IMR-90 (cell line): ENCODE measurements at regions not wholly inside any gene's neighbourhood (a gene's known extent, or its start where the extent isn't known, plus 50 kb on each side); places are given as distances from the start of the nearest gene placed in this dataset.

Experiments
- ATAC-seq: fragments of 200-7000 bp; cut with Tn5 transposase; 2 replicates; pipeline ENCODE4 v1.9.1; 2020; ENCODE audit warnings: low read depth, mild to moderate bottlenecking, moderate library complexity
- BruUV-seq: library from RNA; stranded (reverse); fragments of 400-500 nt; replicated peaks from 2 replicates; lab custom pipeline; 2021; lab: Mats Ljungman, UMichigan
- CTCF ChIA-PET: fragments of 300-600 bp; formaldehyde crosslinking; extraction: SDS; loops from one replicate; lab custom pipeline; 2021; ENCODE audit warnings: antibody characterized with exemption; lab: Yijun Ruan, JAX
- POLR2A ChIA-PET: fragments of 300-600 bp; sonication (Branson Sonifier 250); formaldehyde crosslinking; loops from one replicate; lab custom pipeline; 2022; ENCODE audit warnings: antibody characterized with exemption; ENCODE audit not compliant: unreplicated experiment; lab: Charles Lee
- DNase-seq: peaks from one replicate; pipeline ENCODE4 v3.0.0; 2013
- H2AFZ ChIP-seq: replicated peaks from 2 replicates; pipeline ENCODE3; 2013; ENCODE audit warnings: low read length, mild to moderate bottlenecking; ENCODE audit not compliant: poor library complexity
- H2AK5ac ChIP-seq: 2 replicates; pipeline ENCODE4 v1.6.1; 2013; ENCODE audit warnings: low read depth, low read length, inconsistent platforms
- H2AK9ac ChIP-seq: replicated peaks from 2 replicates; pipeline ENCODE3; 2013; ENCODE audit warnings: mild to moderate bottlenecking, low read depth, low read length, moderate library complexity; ENCODE audit not compliant: poor library complexity
- H2BK120ac ChIP-seq: 2 replicates; pipeline ENCODE4 v1.6.1; 2013; ENCODE audit warnings: low read depth, low read length, inconsistent platforms
- H2BK15ac ChIP-seq: 3 replicates; pipeline ENCODE4 v1.6.1; 2013; ENCODE audit warnings: low read depth, low read length, inconsistent platforms
- H2BK20ac ChIP-seq: 2 replicates; pipeline ENCODE4 v1.6.1; 2013; ENCODE audit warnings: low read depth, mild to moderate bottlenecking, inconsistent platforms, low read length, moderate library complexity
- H2BK5ac ChIP-seq: 2 replicates; pipeline ENCODE4 v1.6.1; 2013; ENCODE audit warnings: mild to moderate bottlenecking, low read depth, low read length, inconsistent platforms; ENCODE audit not compliant: poor library complexity, severe bottlenecking
- H3K14ac ChIP-seq: replicated peaks from 2 replicates; pipeline ENCODE4 v1.6.1; 2013; ENCODE audit warnings: low read depth, low read length, inconsistent platforms
- H3K18ac ChIP-seq: 2 replicates; pipeline ENCODE4 v1.6.1; 2013; ENCODE audit warnings: low read depth, low read length, control low read depth
- H3K23ac ChIP-seq: 2 replicates; pipeline ENCODE4 v1.6.1; 2013; ENCODE audit warnings: low read depth, low read length, inconsistent platforms
- H3K27ac ChIP-seq: 2 replicates; pipeline ENCODE4 v1.5.1; 2013; ENCODE audit warnings: mild to moderate bottlenecking, control low read depth, low read length; ENCODE audit not compliant: insufficient read depth
- H3K27me3 ChIP-seq: 2 replicates; pipeline ENCODE4 v1.6.1; 2013; ENCODE audit warnings: low read length; ENCODE audit not compliant: control insufficient read depth, insufficient read depth
- H3K36me3 ChIP-seq: 2 replicates; pipeline ENCODE4 v1.6.1; 2013; ENCODE audit warnings: low read length, mixed read lengths; ENCODE audit not compliant: control insufficient read depth, insufficient read depth
- H3K4ac ChIP-seq: 2 replicates; pipeline ENCODE4 v1.6.1; 2013; ENCODE audit warnings: low read depth, low read length, inconsistent platforms
- H3K4me1 ChIP-seq: 2 replicates; pipeline ENCODE4 v1.6.1; 2013; ENCODE audit warnings: low read length, mixed read lengths; ENCODE audit not compliant: control insufficient read depth, insufficient read depth
- H3K4me2 ChIP-seq: 2 replicates; pipeline ENCODE4 v1.6.1; 2013; ENCODE audit warnings: low read depth, mild to moderate bottlenecking, control low read depth, low read length, moderate library complexity
- H3K4me3 ChIP-seq: 2 replicates; pipeline ENCODE4 v1.5.1; 2013; ENCODE audit warnings: low read depth, mild to moderate bottlenecking, control low read depth, low read length, moderate library complexity; ENCODE audit not compliant: insufficient read depth
- H3K56ac ChIP-seq: 2 replicates; pipeline ENCODE4 v1.6.1; 2013; ENCODE audit warnings: low read length, inconsistent platforms; ENCODE audit not compliant: insufficient read depth; ENCODE audit errors: extremely low read depth
- H3K79me1 ChIP-seq, 2 experiments: 2 replicates each; pipeline ENCODE4 v1.6.1; 2013; ENCODE audit warnings: low read length in 2 of 2, inconsistent platforms in 1 of 2, low read depth in 1 of 2
- H3K9ac ChIP-seq: 2 replicates; pipeline ENCODE4 v1.6.1; 2013; ENCODE audit warnings: low read depth, low read length, control low read depth
- H3K9me1 ChIP-seq: 2 replicates; pipeline ENCODE4 v1.6.1; 2013; ENCODE audit warnings: low read length, inconsistent platforms; ENCODE audit not compliant: insufficient read depth
- H3K9me3 ChIP-seq: 2 replicates; pipeline ENCODE4 v1.6.1; 2013; ENCODE audit warnings: low read length; ENCODE audit not compliant: control insufficient read depth, insufficient read depth
- H4K20me1 ChIP-seq: 2 replicates; pipeline ENCODE4 v1.6.1; 2013; ENCODE audit warnings: low read length, inconsistent platforms; ENCODE audit not compliant: insufficient read depth
- H4K5ac ChIP-seq: 2 replicates; pipeline ENCODE4 v1.6.1; 2013; ENCODE audit warnings: mild to moderate bottlenecking, low read depth, low read length, control low read depth
- H4K8ac ChIP-seq, 2 experiments: 2 replicates each; pipeline ENCODE4 v1.6.1; 2013; ENCODE audit warnings: low read depth in 2 of 2, low read length in 2 of 2, control low read depth in 1 of 2, inconsistent platforms in 1 of 2
- H4K91ac ChIP-seq: 2 replicates; pipeline ENCODE4 v1.6.1; 2013; ENCODE audit warnings: low read depth, low read length, inconsistent platforms; ENCODE audit not compliant: insufficient read depth
- BHLHE40 ChIP-seq: fragments of 150-350 bp; IDR thresholded peaks from 2 replicates; pipeline ENCODE4 v1.6.1; 2016; ENCODE audit warnings: mild to moderate bottlenecking, low read depth, low read length
- CEBPB ChIP-seq: IDR thresholded peaks from 2 replicates; pipeline ENCODE4 v1.6.1; 2012; ENCODE audit warnings: low read depth, low read length, improper control_type of control experiment
- CHD1 ChIP-seq: IDR thresholded peaks from 2 replicates; pipeline ENCODE4 v1.6.1; 2012; ENCODE audit warnings: low read depth, low read length, improper control_type of control experiment
- ELK1 ChIP-seq: fragments of 150-350 bp; IDR thresholded peaks from 2 replicates; pipeline ENCODE4 v1.6.1; 2016; ENCODE audit warnings: low read depth, mild to moderate bottlenecking, low read length, moderate library complexity, borderline replicate concordance
- MAFK ChIP-seq: IDR thresholded peaks from 2 replicates; pipeline ENCODE4 v1.6.1; 2012; ENCODE audit warnings: low read depth, low read length, improper control_type of control experiment
- MAZ ChIP-seq: IDR thresholded peaks from 2 replicates; pipeline ENCODE4 v1.6.1; 2012; ENCODE audit warnings: low read depth, mild to moderate bottlenecking, low read length, improper control_type of control experiment, moderate library complexity, borderline replicate concordance
- MXI1 ChIP-seq: IDR thresholded peaks from 2 replicates; pipeline ENCODE4 v1.6.1; 2012; ENCODE audit warnings: low read depth, mild to moderate bottlenecking, low read length, moderate library complexity, borderline replicate concordance
- NFE2L2 ChIP-seq: fragments of 150-350 bp; IDR thresholded peaks from 2 replicates; pipeline ENCODE4 v1.6.1; 2016; ENCODE audit warnings: low read depth, mild to moderate bottlenecking, low read length
- POLR2A ChIP-seq: IDR thresholded peaks from 2 replicates; pipeline ENCODE4 v1.6.1; 2012; ENCODE audit warnings: mild to moderate bottlenecking, low read depth, low read length
- RAD21 ChIP-seq: IDR thresholded peaks from 2 replicates; pipeline ENCODE4 v1.6.1; 2012; ENCODE audit warnings: low read length, improper control_type of control experiment
- RCOR1 ChIP-seq: IDR thresholded peaks from 2 replicates; pipeline ENCODE4 v1.6.1; 2012; ENCODE audit warnings: mild to moderate bottlenecking, low read length, improper control_type of control experiment; ENCODE audit not compliant: insufficient replicate concordance
- RFX5 ChIP-seq: IDR thresholded peaks from 2 replicates; pipeline ENCODE4 v1.8.0; 2012; ENCODE audit warnings: low read depth, mild to moderate bottlenecking, low read length, moderate library complexity
- SMC3 ChIP-seq: fragments of 150-350 bp; IDR thresholded peaks from 2 replicates; pipeline ENCODE4 v1.6.1; 2016; ENCODE audit warnings: low read depth, mild to moderate bottlenecking, antibody characterized with exemption, low read length, moderate library complexity
- USF2 ChIP-seq: fragments of 150-350 bp; IDR thresholded peaks from 2 replicates; pipeline ENCODE4 v1.6.1; 2017; ENCODE audit warnings: mild to moderate bottlenecking, antibody characterized with exemption, low read length, low read depth
- WGBS, 2 experiments: methylation state at CpG; one replicate each; pipeline versions ENCODE4 v1.1.5 to v1.1.7; 2013; ENCODE audit warnings: missing lambda C conversion rate in 2 of 2; ENCODE audit not compliant: insufficient read length in 1 of 2; ENCODE audit errors: extremely low coverage in 2 of 2; 5-methylcytosine and 5-hydroxymethylcytosine counted together
- dilution Hi-C: fragments of 300-500 bp; cut with HindIII; formaldehyde crosslinking; loops from one replicate; pipeline ENCODE4 v1.14.3; 2018; ENCODE audit warnings: low sequenced_read_pairs; ENCODE audit not compliant: unreplicated experiment
- in situ Hi-C: fragments of 300-500 bp; cut with MboI; formaldehyde crosslinking; loops from 3 replicates; pipeline ENCODE4 v1.14.3; 2019; ENCODE audit warnings: low sequenced_read_pairs, inconsistent platforms, mixed read lengths
- intact Hi-C: fragments of 100-400 bp; cut with micrococcal nuclease; formaldehyde crosslinking; loops from 2 replicates; pipeline ENCODE4 v1.10.0; 2022

- no peak for TF ChIP-seq MAFK
Measured at GRCh38 chr9:104269996-104270963, 176.2 kb downstream of the SMC2 start (continued).

GRCh38 chr9:104276709-104277245 lies 182.7 kb downstream of the SMC2 start:
- Histone ChIP-seq H3K27ac (no peak overlapping the region), H3K36me3 (no peaks in the 10 kb centered on the region), H3K23ac (no peak overlapping the region), H3K9me3 (no peaks in the 10 kb centered on the region; the same call in 1 of the 2 replicates), H2BK15ac (no peak overlapping the region), H3K9me1 (no peaks in the 10 kb centered on the region), H3K18ac (no peak overlapping the region), H2AK5ac (no peak overlapping the region), H3K4me2 (no peak overlapping the region), H4K5ac (no peak overlapping the region), H3K4me1 (no peaks in the 10 kb centered on the region), H2AFZ (no peak overlapping the region), H3K27me3 (no peaks in the 10 kb centered on the region), H2BK5ac (no peak overlapping the region), H3K79me1 (no peaks in the 10 kb centered on the region), H3K4me3 (no peak overlapping the region), H3K9ac (no peak overlapping the region), H4K8ac (no peak overlapping the region), H2BK120ac (no peak overlapping the region), H3K14ac (no peak overlapping the region), H2BK20ac (no peak overlapping the region), H3K56ac (no peak overlapping the region), H4K20me1 (no peaks in the 10 kb centered on the region), H4K91ac (no peak overlapping the region), H2AK9ac (no peak overlapping the region), H3K4ac (no peak overlapping the region)
- intact Hi-C loops = no loop called here
- dilution Hi-C loops = no loop called here
- ATAC-seq (no peak), DNase-seq (no peak)
- WGBS, 2 experiments = no CpG with 5 or more reads among the region's 3 CpGs
- BruUV-seq = no TSS peak
- POLR2A ChIA-PET = no interaction called here
- CTCF ChIA-PET = no interaction called here
- in situ Hi-C loops = no loop called here
- no peak for TF ChIP-seq RCOR1
- TF ChIP-seq ELK1 = no peak
- no peak for TF ChIP-seq USF2
- TF ChIP-seq BHLHE40 = no peak
- TF ChIP-seq MXI1 = no peak
- TF ChIP-seq CEBPB = no peak
- TF ChIP-seq MAZ = no peak
- no peak for TF ChIP-seq RFX5
- TF ChIP-seq CHD1 = no peak
- no peak for TF ChIP-seq NFE2L2
- TF ChIP-seq MAFK = no peak
- no peak for TF ChIP-seq POLR2A
- TF ChIP-seq SMC3 = no peak
- no peak for TF ChIP-seq RAD21
